ENCODE measurements at regions not wholly inside any gene's neighbourhood (a gene's known extent, or its start where the extent isn't known, plus 50 kb on each side); places are given as distances from the start of the nearest gene placed in this dataset.
"Not testable (repeated sequence)": the region's sequence is repeated elsewhere in the genome, so short reads cannot be mapped to it uniquely, and the experiment has no call there.

GRCh38 chr3:127520993-127521392 is 69.5 kb downstream of the TPRA1 start:
- no peak for DNase-seq

GRCh38 chr3:127518456-127519081 is 72.0 kb downstream of the TPRA1 start:
- DNase-seq = no peak

- DNase-seq = no peak
Measured at GRCh38 chr3:127512256-127512655, 78.3 kb downstream of the TPRA1 start.

GRCh38 chr3:127501177-127501576 is 89.4 kb downstream of the TPRA1 start:
- no peak for DNase-seq

- no peak for DNase-seq
Measured at GRCh38 chr3:127497676-127498075, 92.9 kb downstream of the TPRA1 start.

- no peak for DNase-seq
Measured at GRCh38 chr3:127497166-127497565, 93.4 kb downstream of the TPRA1 start.

- no peak for DNase-seq
Measured at GRCh38 chr3:127495821-127496655, 94.5 kb downstream of the TPRA1 start.

- no peak for DNase-seq
Measured at GRCh38 chr3:127493924-127494646, 96.4 kb downstream of the TPRA1 start.

- no peak for DNase-seq
Measured at GRCh38 chr3:127492426-127492825, 98.1 kb downstream of the TPRA1 start.

GRCh38 chr3:127491909-127492308 is 98.6 kb downstream of the TPRA1 start:
- no peak for DNase-seq

GRCh38 chr3:127491323-127491722 is 99.2 kb downstream of the TPRA1 start:
- no peak for DNase-seq

GRCh38 chr3:127491024-127491305 is 99.6 kb downstream of the TPRA1 start:
- DNase-seq = not testable (repeated sequence)

- no peak for DNase-seq
Measured at GRCh38 chr3:127490271-127491023, 100.1 kb downstream of the TPRA1 start.

- no peak for DNase-seq
Measured at GRCh38 chr3:127489357-127489756, 101.2 kb downstream of the TPRA1 start.

GRCh38 chr3:127488740-127489139 is 101.8 kb downstream of the TPRA1 start:
- DNase-seq = no peak

GRCh38 chr3:127488141-127488672 is 102.3 kb downstream of the TPRA1 start:
- DNase-seq = no peak

GRCh38 chr3:127487196-127487595 is 103.3 kb downstream of the TPRA1 start:
- DNase-seq = no peak

GRCh38 chr3:127486321-127486944 is 104.1 kb downstream of the TPRA1 start:
- DNase-seq = no peak

GRCh38 chr3:127485396-127486170 is 105.0 kb downstream of the TPRA1 start:
- DNase-seq = no peak

- DNase-seq = no peak
Measured at GRCh38 chr3:127484601-127485388, 105.7 kb downstream of the TPRA1 start.

Measured in effector CD4-positive, alpha-beta T cell (primary cell).